ENCODE measurements at regions not wholly inside any gene's neighbourhood (a gene's known extent, or its start where the extent isn't known, plus 50 kb on each side); places are given as distances from the start of the nearest gene placed in this dataset.
"Not testable (repeated sequence)": the region's sequence is repeated elsewhere in the genome, so short reads cannot be mapped to it uniquely, and the experiment has no call there.

DNA sequence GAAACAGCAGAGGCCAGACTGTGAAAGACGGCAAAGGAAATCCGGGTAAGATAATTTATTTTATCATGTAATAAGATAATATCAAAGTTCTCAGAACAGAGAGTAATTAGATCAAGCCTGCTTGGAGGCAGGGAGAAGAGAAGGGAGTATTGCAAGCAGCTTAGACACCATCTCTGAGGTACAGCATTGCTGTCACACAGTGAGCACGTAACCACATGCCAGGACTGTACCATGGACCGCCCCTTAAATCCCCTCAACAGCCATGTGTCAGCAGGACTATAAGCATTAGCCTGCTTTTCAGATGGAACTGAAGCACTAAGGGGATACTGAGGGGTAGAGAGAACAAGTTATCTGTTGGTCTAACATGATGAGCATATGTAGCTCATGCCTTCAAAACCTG lies 141.5 kb downstream of the C6orf118 start:
- no peak for DNase-seq (ENCODE audit: low read depth in 3 of 3)

DNA sequence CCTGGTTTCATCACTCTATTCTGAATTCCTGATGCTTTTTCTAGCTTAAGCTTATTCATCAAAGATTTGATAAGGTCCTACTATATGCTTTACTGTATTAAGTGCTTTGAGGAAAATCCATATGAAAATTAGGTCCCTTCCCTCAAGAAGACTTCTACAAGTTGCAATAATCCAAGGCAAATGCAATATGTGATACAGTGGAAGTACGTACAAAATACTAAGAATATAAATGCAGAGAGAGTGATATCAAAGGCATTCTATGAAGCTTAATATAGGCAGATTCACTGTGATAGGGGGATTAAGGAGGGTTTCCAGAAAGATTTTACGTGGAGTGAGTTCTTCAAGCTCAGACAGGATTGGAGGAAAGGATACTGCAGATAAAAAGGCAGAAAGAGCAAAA lies 142.1 kb downstream of the C6orf118 start:
- no peak for DNase-seq (ENCODE audit: low read depth in 3 of 3)

DNA sequence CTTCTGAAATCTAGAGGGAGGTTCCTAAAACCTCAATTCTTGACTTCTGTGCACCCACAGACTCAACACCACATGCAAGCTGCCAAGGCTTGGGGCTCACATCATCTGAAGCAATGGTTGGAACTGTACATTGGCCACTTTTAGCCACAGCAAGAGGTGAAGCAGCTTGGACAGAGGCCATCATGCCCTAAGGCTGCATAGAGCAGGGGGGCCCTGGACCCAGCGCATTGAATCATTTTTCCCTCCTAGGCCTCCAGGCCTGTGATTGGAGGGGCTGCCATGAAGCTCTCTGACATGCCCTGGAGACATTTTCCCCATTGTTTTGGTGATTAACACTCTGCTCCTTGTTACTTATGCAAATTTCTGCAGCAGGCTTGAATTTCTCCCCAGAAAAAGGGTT lies 145.9 kb downstream of the C6orf118 start:
- no peak for DNase-seq (ENCODE audit: low read depth in 3 of 3)

DNA sequence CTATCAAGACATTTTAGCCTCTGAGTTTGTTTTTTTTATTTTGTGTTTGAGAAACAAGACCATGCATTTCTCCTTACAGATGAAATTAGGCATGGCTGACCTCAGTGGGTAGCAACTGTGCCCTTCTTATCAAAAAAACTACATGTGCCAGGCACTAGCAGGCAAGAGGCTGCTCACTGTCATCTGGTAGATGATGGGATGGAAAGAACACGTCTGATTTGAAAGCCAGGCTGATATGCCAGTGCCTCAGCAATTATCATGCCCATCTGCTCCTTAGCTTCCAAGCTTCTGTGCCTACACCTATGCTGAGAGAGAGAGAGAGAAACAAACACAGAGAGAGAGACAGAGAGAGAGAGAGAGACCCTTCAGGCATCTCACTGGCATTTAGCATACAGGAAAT lies 149.9 kb downstream of the C6orf118 start:
- no peak for DNase-seq (ENCODE audit: low read depth in 3 of 3)

DNA sequence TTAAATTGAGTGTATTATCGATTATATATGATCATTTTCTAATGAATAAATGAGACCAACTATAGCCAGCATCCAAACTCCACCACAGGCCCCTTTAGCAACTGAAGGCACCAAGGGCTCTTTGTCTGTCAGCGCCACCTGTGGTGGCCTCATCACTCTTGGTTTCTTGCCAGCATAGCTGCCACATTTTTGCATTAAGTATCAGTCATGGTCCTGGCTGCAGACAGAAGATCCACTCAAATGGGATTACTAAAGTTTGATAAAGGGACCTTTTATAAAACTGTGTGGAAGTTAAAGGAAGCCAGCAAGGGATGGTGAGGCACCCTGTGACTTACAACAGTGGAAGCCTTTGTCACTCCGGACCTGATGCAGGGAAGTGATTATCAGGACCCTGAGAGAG lies 162.9 kb downstream of the C6orf118 start:
- DNase-seq (ENCODE audit: low read depth in 3 of 3): no peak

DNA sequence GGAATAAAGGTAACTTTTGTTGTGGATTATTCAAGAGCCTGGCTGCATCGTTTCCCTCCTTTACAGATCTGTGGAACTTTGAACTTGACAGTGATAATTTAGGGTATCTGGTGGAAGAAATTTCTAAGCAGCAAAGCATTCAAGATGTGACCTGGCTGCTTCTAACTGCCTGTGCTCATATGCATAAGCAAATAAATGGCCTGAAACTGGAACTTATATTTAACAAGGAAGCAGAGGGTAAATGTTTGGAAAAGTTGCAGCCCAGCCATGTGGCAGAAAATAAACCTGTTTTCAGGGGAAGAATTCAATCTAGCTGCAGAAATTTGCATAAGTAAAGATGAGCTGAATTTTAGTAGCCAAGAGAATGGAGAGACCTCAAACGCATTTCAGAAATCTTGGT lies 173.5 kb downstream of the C6orf118 start:
- DNase-seq (ENCODE audit: low read depth in 3 of 3): no peak

DNA sequence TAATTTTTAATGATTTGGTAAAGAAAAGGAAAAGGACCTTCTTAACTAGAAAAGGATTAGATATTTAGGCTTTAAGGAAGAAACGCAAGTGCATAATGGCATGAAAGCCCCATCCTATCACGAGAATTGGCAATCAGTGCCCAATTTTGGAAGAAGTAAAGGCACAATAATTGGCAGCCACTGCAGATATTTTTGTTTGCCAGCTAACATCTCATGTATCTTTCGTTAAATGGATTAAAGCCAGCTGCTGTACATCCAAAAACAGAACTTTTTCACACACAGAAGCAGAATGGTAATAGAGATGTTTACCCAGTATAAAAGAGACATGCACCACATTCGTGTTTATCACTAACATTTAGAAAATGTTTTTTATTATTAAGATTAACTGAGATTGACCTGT lies 180.3 kb downstream of the C6orf118 start:
- DNase-seq (ENCODE audit: low read depth in 3 of 3): no peak

DNA sequence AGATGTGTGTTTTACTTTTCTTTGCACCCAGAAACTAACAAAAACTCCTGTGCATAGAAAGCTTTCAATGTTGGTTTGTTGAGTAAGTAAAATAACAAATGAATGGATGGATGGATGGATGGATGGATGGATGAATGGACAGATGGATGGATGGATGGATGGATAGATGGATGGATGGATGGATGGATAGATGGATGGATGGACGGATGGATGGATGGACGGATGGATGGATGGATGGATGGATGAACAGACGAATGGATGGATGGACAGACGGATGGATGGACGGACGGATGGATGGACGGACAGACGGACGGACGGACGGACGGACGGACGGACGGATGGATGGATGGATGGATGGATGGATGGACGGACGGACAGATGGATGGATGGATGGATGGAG lies 181.7 kb downstream of the C6orf118 start:
- not testable (repeated sequence) for DNase-seq (ENCODE audit: low read depth in 3 of 3)

DNA sequence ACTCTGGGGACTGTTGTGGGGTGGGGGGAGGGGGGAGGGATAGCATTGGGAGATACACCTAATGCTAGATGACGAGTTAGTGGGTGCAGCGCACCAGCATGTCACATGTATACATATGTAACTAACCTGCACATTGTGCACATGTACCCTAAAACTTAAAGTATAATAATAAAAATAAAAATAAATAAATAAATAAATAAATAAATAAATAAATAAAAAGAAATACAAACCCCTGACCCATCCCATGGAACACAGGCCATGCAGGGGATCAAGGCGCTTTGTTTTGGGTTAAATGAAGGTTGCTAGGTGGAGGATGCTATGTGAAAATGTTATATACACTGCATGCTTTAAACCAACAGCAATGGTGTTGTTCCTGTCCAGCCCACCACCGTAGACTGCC lies 184.7 kb downstream of the C6orf118 start:
- DNase-seq (ENCODE audit: low read depth in 3 of 3): not testable (repeated sequence)

DNA sequence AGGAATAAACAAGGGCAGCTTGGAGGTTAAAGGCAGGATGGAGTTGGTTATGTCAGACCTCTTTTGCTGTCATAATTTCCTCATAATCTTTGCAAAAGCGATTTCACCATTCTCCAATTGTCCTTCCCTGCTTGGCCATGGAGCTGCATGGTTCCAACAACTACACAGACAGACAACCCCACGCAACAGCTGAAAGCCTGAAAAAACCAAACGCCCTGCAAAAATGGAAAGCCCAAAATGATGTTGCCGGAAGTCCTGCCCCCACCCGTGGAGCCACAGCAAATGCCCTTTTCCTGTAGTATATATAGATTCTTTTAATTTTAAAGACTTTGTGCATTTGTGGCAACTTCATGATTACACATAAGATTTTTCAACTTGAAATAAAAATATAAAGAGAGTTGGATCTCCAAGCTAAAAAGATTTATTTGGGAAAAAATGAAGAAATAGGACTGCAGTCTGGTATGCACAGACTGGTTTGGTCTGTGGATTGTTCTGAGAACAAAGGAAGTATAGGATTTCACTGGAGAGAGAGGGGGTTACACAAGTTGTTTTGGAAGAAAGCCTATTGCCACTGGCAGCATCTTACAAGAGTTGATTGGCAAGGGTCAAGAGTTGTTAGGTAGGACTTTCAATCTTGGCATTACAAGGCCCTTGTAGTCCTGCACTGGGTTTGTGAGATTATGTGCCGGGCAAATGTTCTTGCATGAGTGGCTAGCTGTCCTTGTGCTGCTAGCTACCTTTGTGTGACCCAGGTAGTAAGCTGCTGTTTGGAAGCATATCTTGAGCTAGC lies 190.0 kb downstream of the C6orf118 start:
- DNase-seq (ENCODE audit: low read depth in 3 of 3): no peak

DNA sequence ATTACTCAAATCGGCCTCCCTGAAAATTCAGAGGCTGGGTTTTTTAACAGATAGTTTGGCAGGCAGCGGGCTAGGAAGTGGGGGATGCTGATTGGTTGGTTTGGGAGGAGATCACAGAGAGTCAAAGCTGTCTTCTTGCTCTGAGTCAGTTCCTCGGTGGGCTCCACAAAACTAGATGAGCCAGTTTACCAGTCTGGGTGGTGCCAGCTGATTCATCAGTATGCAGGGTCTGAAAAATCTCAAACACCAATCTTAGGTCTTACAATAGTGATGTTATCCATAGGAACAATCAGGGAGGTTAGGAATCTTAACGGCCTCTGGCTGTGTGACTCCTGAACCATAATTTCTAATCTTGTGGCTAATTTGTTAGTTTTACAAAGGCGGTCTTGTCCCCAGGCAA lies 190.7 kb downstream of the C6orf118 start:
- no peak for DNase-seq (ENCODE audit: low read depth in 3 of 3)

DNA sequence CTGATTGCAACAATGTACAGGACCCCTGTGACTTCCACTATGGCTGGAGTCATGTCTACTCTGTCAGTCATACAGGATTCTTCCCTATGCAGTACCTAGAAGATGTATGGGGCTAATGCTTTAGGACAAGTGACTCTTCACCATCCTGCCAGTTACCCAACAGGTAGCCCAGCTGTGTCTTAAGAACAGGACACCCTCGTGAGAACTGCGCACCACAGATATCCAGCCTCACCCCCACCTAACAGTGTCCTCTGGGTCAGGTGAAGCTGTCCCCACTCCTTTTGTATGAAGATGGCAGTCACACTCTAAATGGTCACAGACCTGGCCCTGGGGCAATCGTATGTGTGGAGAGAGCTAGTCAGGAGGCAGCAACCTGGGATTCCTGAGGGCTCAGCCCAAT lies 191.6 kb downstream of the C6orf118 start:
- no peak for DNase-seq (ENCODE audit: low read depth in 3 of 3)

DNA sequence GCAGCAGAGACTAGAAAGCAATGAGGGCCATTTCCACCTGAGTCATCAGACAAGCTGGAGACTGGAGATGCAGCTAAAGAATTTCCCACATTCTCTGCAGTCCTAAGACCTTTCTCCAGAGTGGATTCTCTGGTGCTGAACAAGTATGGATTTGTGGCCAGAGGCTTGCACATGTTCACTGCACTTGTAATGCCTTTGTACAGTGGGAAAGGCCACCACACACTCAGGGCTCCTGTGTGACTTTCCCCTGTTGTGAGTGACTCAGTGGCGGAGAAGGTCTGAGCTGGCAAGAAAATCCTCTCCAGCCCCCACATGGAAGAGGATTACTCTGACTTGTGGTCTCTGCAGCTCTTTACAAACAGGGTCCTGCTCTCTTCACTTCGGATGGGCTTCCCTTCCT lies 192.3 kb downstream of the C6orf118 start:
- DNase-seq (ENCODE audit: low read depth in 3 of 3): no peak

DNA sequence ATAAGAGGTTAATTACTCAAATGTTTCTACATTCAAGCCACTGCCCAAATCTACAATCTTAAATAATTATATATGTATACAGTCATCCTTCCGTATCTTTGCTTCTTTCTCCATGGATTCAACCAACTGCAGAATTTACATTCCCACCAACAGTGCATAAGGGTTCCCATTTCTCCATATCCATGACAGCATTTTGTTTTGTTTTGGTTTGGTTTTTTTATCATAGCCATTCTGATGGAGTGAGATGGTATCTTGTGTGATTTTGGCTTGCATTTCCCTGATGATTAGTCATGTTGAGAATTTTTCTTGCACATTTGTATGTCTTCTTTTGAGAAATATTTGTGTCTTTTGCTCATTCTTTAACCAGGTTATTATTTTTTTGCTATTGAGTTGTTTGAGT lies 198.5 kb downstream of the C6orf118 start:
- DNase-seq (ENCODE audit: low read depth in 3 of 3): no peak

DNA sequence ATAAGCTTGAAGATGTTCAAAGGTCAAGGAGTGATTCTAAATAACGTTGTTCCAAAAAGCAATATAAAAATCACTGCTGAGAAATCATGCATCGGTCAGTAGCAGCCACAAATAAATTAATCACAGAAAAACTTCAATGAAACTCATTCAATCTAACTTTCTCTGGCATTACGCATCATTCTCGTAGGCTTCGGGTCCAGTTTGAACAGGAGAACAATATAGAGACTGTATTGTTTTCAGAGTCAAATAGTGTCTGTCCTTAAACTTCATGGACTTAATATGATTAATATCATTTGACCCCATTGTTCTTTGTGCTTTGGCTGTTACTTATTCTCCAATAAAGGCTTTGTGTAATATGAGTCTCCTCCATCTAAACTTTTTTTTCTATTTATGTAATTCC lies 200.4 kb downstream of the C6orf118 start:
- DNase-seq (ENCODE audit: low read depth in 3 of 3): no peak

DNA sequence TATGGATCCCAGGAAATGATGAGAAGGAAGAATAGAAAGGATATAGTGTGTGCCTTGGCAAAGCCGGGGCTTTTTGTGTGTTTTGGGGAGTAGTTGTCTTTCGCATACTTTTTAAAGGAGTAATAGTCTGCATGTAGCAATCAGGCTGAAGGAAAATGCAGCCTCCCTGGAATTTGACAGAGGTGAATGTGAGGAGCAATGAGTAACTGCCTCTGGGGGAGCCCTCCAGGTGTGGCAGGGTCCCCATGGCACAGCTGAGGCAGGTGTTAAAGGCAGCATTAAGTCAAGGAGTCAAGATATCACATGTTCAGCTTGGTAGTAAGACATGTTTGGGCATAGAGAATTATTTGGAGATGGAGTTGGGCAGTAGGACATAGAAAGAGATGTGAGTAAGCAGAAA lies 203.1 kb downstream of the C6orf118 start:
- no peak for DNase-seq (ENCODE audit: low read depth in 3 of 3)

DNA sequence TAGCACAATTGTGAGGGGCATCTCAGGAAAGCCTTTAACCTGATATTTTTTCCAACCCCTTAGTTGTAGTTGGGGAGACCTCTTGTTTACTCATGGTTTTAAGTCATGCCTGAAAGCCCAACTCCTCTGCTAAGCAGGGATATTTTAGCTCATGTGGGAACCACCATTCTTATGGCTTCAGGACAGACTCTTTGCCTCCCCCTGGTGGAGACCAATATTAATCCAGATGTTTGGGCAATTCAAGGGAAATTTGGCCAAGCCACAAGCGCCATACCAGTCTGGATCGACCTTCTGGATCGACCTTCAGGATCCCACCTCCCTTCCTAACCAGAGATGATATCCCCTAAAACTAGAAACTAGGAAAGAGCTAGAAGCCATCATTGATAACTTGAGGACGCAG lies 211.2 kb downstream of the C6orf118 start:
- no peak for DNase-seq (ENCODE audit: low read depth in 3 of 3)

DNA sequence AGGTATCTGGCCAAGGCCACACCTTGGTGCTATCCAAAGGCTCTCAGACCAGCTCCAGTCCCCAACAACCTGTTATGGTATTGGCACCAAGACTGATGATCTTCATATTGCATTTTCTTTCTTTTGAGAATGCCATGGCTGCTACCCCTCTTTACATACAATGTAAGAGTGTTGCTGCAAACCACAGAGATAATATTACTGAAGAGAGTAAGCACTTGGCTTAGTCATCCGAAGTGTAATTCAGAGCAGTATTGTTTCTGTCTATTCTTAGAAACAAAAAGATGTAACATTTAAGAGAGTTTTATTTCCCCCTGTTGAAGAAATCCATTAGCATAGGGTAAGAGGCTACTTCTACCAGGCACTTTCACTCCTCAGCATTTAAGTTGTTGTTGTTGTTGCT lies 212.5 kb downstream of the C6orf118 start:
- DNase-seq (ENCODE audit: low read depth in 3 of 3): no peak

DNA sequence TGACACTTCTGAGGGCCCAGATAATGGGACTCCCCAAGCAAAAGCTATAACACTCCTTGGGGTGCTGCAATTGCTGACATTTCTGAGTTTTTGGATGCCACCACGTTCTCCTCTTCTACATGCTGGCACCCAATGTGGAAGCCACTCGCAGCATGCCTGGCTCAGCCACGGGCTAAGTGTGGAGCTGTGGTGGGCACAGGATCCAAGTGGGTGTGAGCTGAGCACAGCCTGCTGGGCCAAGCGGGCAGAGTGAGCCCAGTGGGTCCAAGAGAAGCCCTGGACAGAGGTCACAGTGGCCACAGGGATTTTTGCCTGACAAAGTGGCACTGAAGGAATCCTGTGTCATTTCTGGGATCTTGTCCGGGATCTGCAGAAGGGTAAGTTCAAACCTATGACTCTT lies 213.2 kb downstream of the C6orf118 start:
- no peak for DNase-seq (ENCODE audit: low read depth in 3 of 3)

DNA sequence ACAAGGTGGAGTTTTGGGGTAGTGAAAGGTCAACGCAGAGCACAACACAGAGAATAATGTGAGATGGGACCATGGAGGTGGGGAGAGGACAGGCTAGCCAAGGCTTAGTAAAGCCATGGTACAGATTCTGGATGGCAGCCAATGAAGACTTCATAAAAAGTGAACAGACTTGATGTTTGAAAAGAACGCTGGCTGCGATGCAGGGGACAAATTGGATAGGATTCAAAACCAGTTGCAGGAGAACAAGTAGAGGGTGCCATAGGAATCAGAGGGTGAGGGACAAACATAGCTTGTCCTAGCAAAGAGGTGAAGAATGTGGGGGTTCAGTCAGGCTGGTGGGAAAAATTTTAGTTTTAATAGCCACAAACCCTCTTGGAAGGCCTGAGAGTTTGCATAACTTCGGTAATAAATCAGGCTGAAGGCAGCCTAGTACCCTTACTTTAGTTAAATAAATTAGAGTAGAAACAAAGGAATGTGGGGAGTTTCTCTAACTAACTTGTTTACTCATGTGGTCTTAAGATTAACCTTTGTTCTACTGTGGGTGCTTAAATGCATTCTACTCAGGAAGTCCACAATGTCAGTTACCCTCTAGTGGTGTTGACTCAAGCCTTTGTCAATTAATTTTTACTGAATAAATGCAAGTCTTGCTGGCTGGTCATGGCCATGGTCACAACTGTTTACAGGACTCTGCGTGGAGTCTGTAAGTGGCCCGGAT lies 216.4 kb downstream of the C6orf118 start:
- DNase-seq (ENCODE audit: low read depth in 3 of 3): no peak

DNA sequence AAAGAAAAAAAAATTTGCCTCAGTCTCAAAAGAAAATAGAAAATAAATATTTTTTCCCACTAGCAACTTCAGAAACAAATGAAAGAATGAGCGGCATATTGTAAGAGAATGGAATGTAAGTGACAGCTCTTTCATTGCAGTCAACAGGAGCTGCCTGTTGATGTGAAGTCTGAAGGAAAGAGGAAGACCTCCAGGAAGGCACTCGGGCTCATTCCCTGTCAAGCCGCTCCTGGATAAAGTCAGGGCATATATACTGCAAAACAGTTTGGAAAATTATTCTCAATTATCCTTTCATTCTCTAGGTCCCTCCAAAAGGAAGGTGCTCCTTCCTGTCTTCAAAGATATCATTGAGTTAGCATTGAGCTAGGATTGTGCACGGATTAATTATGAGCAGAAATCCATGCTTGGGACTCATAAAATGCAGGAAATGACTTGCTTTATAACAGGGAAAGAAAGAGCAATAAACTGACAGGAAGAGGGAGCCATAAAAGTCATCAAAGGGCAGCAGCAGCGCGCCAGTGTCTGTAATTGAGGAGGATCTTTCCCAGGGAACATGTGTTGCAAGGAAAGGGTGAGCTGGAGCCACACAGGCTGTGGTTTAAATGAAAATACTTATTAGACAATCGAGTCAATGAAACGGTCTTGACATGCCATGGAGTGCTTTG lies 218.2 kb downstream of the C6orf118 start:
- no peak for DNase-seq (ENCODE audit: low read depth in 3 of 3)

DNA sequence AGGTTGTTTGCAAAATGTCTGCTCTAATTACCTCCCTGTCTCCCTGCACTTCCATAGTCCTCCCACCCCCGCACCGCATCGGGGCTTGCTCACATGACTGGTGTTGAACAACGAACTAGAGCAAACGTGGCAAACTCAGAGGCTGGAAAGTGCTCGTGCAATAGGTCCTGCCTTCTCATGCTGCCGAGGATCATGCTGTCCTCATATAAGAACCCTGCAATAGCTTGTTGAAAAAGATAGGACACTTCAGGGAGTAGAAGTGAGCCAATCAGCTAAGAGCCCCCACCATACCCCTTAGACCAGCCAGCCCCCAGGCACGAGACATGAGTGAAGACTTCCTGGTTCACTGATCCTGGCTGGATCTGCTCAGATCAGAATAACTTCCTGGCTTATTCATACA lies 219.2 kb downstream of the C6orf118 start:
- no peak for DNase-seq (ENCODE audit: low read depth in 3 of 3)

DNA sequence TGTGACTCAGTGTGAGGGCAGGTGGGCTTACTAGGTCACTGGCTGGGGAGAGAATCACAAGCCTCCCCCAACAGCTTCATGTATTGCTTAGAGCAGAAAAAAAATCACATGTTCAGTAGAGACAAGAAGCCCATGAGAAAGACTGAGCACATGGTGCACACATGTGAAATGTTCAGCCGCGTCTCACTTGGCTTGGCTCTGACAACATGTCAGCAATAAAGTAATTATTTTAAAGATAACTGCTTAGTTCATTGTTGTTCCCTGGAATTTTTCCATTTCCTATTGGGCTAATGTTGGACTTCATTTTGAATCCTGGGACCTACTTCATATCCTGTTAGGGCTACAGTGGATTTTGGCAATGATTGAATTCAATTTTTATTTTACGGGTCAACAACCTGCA lies 222.6 kb downstream of the C6orf118 start:
- DNase-seq (ENCODE audit: low read depth in 3 of 3): no peak

All from stimulated activated CD4-positive, alpha-beta T cell treated with anti-CD3 and anti-CD28 coated beads, TNF-alpha, amount 100 ng/mL, for 24 hours (primary cell).